ENCODE measurements at regions not wholly inside any gene's neighbourhood (a gene's known extent, or its start where the extent isn't known, plus 50 kb on each side); places are given as distances from the start of the nearest gene placed in this dataset.

DNA sequence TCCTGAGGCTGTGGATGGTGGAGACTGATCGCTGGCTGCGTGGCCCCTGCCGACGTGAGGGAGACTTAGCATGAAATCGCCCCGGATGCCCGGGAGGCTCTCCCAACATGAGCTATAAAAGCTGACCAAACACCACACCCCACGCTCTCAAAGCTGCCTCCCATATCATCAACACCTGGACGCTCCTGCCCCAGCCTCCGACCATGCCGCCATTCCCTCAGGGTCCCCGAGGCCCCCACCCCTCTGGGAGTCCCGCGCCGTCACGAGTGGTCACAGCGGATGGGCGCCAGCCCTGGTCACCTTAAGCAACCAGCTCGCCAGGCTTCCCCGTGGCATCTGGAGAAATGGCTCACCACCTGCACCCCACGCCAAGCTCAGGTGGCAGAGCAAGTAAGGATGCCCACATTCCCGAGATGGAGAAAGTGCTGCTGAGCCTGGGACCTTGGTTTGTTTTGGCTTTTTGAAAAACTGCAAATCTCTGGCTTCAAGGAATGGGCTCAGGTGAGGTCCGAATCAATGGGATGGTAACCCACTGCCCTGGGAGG is 196.0 kb downstream of the MED10 start:
- TF ChIP-seq, protein P1, sequence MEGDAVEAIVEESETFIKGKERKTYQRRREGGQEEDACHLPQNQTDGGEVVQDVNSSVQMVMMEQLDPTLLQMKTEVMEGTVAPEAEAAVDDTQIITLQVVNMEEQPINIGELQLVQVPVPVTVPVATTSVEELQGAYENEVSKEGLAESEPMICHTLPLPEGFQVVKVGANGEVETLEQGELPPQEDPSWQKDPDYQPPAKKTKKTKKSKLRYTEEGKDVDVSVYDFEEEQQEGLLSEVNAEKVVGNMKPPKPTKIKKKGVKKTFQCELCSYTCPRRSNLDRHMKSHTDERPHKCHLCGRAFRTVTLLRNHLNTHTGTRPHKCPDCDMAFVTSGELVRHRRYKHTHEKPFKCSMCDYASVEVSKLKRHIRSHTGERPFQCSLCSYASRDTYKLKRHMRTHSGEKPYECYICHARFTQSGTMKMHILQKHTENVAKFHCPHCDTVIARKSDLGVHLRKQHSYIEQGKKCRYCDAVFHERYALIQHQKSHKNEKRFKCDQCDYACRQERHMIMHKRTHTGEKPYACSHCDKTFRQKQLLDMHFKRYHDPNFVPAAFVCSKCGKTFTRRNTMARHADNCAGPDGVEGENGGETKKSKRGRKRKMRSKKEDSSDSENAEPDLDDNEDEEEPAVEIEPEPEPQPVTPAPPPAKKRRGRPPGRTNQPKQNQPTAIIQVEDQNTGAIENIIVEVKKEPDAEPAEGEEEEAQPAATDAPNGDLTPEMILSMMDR (conservative IDR thresholded peaks at IDR 0.05; ENCODE audit: low read depth, low read length), result no peak
- TF ChIP-seq EZH2 (IDR thresholded peaks at IDR 0.05; ENCODE audit: borderline replicate concordance, low read depth, low read length, poor library complexity, severe bottlenecking), result no peak
